HEK293 (cell line): ENCODE measurements at regions not wholly inside any gene's neighbourhood (a gene's known extent, or its start where the extent isn't known, plus 50 kb on each side); places are given as distances from the start of the nearest gene placed in this dataset.

Experiments
- CTCF ChIA-PET: fragments of 350-600 bp; formaldehyde crosslinking; extraction: SDS; loops from one replicate; lab custom pipeline; 2021; ENCODE audit warnings: antibody characterized with exemption; lab: Yijun Ruan, JAX
- POLR2A ChIA-PET: fragments of 300-600 bp; formaldehyde crosslinking; extraction: SDS; loops from one replicate; lab custom pipeline; 2020; ENCODE audit warnings: antibody characterized with exemption, inconsistent platforms; lab: Yijun Ruan, JAX
- H3K27ac ChIP-seq: fragments of 200-500 bp; sonication (Bioruptor generic); 2 replicates; pipeline ENCODE4 v1.5.1; 2014; ENCODE audit warnings: low read depth, low read length, control low read depth, inconsistent platforms; ENCODE audit errors: extremely low read depth
- H3K36me3 ChIP-seq, 2 experiments: fragments of 200-500 bp in 1 of 2; sonication (Bioruptor generic) in 1 of 2; 1 replicate in 1 of 2; 2 replicates in 1 of 2; pipeline ENCODE4 v1.5.1; 2014 to 2017; ENCODE audit warnings: inconsistent platforms in 2 of 2, low read length in 2 of 2; ENCODE audit not compliant: control insufficient read depth in 2 of 2, insufficient read depth in 1 of 2
- H3K4me1 ChIP-seq: fragments of 200-500 bp; sonication (Bioruptor generic); 2 replicates; pipeline ENCODE4 v1.5.1; 2014; ENCODE audit warnings: mild to moderate bottlenecking, low read length, inconsistent platforms; ENCODE audit not compliant: control insufficient read depth, insufficient read depth
- H3K4me3 ChIP-seq: 2 replicates; pipeline ENCODE4 v1.5.1; 2011; ENCODE audit warnings: low read depth, mild to moderate bottlenecking, control low read depth, low read length, moderate library complexity
- H3K9me3 ChIP-seq: fragments of 200-500 bp; sonication (Bioruptor generic); 2 replicates; pipeline ENCODE4 v1.5.1; 2014; ENCODE audit warnings: low read depth, low read length, inconsistent platforms; ENCODE audit not compliant: control insufficient read depth, insufficient read depth
- BCL11B ChIP-seq: fragments of 450-650 bp; formaldehyde crosslinking; IDR thresholded peaks from 2 replicates; pipeline ENCODE4 v1.5.1; 2016; ENCODE audit warnings: low read depth, missing biosample characterization, missing genetic modification characterization
- KLF16 ChIP-seq: fragments of 450-650 bp; formaldehyde crosslinking; IDR thresholded peaks from 2 replicates; pipeline ENCODE4 v1.5.1; 2017; ENCODE audit warnings: missing biosample characterization, missing genetic modification characterization
- PRDM2 ChIP-seq: fragments of 450-650 bp; formaldehyde crosslinking; IDR thresholded peaks from 2 replicates; pipeline ENCODE4 v1.5.1; 2016; ENCODE audit warnings: missing biosample characterization, missing genetic modification characterization, borderline replicate concordance
- ZBTB17 ChIP-seq: fragments of 450-650 bp; formaldehyde crosslinking; IDR thresholded peaks from 2 replicates; pipeline ENCODE4 v1.5.1; 2016; ENCODE audit warnings: missing biosample characterization, missing genetic modification characterization
- ZBTB6 ChIP-seq: fragments of 450-650 bp; formaldehyde crosslinking; IDR thresholded peaks from 2 replicates; pipeline ENCODE4 v1.5.1; 2017; ENCODE audit warnings: missing biosample characterization, missing genetic modification characterization
- ZBTB7A ChIP-seq: fragments of 450-650 bp; formaldehyde crosslinking; IDR thresholded peaks from 2 replicates; pipeline ENCODE4 v1.5.1; 2016; ENCODE audit warnings: low read depth, missing biosample characterization, missing genetic modification characterization
- ZNF114 ChIP-seq: fragments of 450-650 bp; formaldehyde crosslinking; IDR thresholded peaks from 2 replicates; pipeline ENCODE4 v1.5.0; 2017; ENCODE audit warnings: missing biosample characterization, missing genetic modification characterization
- ZNF184 ChIP-seq: fragments of 450-650 bp; IDR thresholded peaks from 2 replicates; pipeline ENCODE4 v1.5.1; 2018; ENCODE audit warnings: missing biosample characterization, mild to moderate bottlenecking, missing genetic modification characterization
- ZNF214 ChIP-seq: fragments of 450-650 bp; formaldehyde crosslinking; IDR thresholded peaks from 2 replicates; pipeline ENCODE4 v1.5.1; 2017; ENCODE audit warnings: missing biosample characterization, mild to moderate bottlenecking, missing genetic modification characterization, borderline replicate concordance
- ZNF24 ChIP-seq: fragments of 450-650 bp; formaldehyde crosslinking; IDR thresholded peaks from 2 replicates; pipeline ENCODE4 v1.5.1; 2016; ENCODE audit warnings: missing biosample characterization, missing genetic modification characterization
- ZNF423 ChIP-seq: fragments of 450-650 bp; formaldehyde crosslinking; IDR thresholded peaks from 2 replicates; pipeline ENCODE4 v1.5.1; 2016; ENCODE audit warnings: missing biosample characterization, missing genetic modification characterization
- ZNF433 ChIP-seq: fragments of 450-650 bp; formaldehyde crosslinking; IDR thresholded peaks from 2 replicates; pipeline ENCODE4 v1.5.1; 2016; ENCODE audit warnings: missing biosample characterization, missing genetic modification characterization, low read depth
- ZNF513 ChIP-seq: fragments of 450-650 bp; IDR thresholded peaks from 2 replicates; pipeline ENCODE4 v1.5.1; 2018; ENCODE audit warnings: missing biosample characterization, missing genetic modification characterization
- ZNF639 ChIP-seq: fragments of 450-650 bp; formaldehyde crosslinking; IDR thresholded peaks from 2 replicates; pipeline ENCODE4 v1.5.1; 2016; ENCODE audit warnings: missing biosample characterization, missing genetic modification characterization
- ZNF777 ChIP-seq: fragments of 450-650 bp; formaldehyde crosslinking; IDR thresholded peaks from 2 replicates; pipeline ENCODE4 v1.5.1; 2017; ENCODE audit warnings: missing biosample characterization, missing genetic modification characterization, borderline replicate concordance
- ZNF792 ChIP-seq: fragments of 450-650 bp; formaldehyde crosslinking; IDR thresholded peaks from 2 replicates; pipeline ENCODE4 v1.5.1; 2016; ENCODE audit warnings: missing biosample characterization, missing genetic modification characterization

GRCh38 chr3:17994167-17994566, 251.7 kb upstream of the TBC1D5 start:
- TF ChIP-seq ZNF513 (tag by site-specific recombination), result no peak
- TF ChIP-seq ZNF423 (tag by site-specific recombination), result no peak
- TF ChIP-seq ZBTB6, result no peak
- TF ChIP-seq ZNF184 (tag by site-specific recombination), result no peak
- TF ChIP-seq KLF16 (tag by site-specific recombination), result no peak
- no peak for TF ChIP-seq ZBTB17 (tag by site-specific recombination)
- TF ChIP-seq ZNF777 (tag by site-specific recombination), result no peak
- no peak for TF ChIP-seq ZNF639 (tag by site-specific recombination)
- no peak for TF ChIP-seq BCL11B (tag by site-specific recombination)
- TF ChIP-seq ZNF214 (tag by site-specific recombination), result no peak
- no peak for TF ChIP-seq PRDM2 (tag by site-specific recombination)
- no peak for TF ChIP-seq ZNF114 (tag by site-specific recombination)
- TF ChIP-seq ZNF24, result no peak
- no peak for TF ChIP-seq ZBTB7A (tag by site-specific recombination)
- no peak for TF ChIP-seq ZNF792 (tag by site-specific recombination)
- Histone ChIP-seq H3K9me3 (no peaks in the 10 kb centered on the region), H3K36me3 (no peaks in the 10 kb centered on the region), H3K4me3 (no peak overlapping the region), H3K4me1 (no peaks in the 10 kb centered on the region), H3K27ac (no peak overlapping the region)
- CTCF ChIA-PET, result no interaction called here
- POLR2A ChIA-PET, result no interaction called here

- Histone ChIP-seq H3K27ac (no peak overlapping the region), H3K4me1 (no peaks in the 10 kb centered on the region), H3K4me3 (no peak overlapping the region), H3K36me3 (no peaks in the 10 kb centered on the region), H3K9me3 (no peaks in the 10 kb centered on the region)
- POLR2A ChIA-PET, result no interaction called here
- CTCF ChIA-PET, result no interaction called here
- no peak for TF ChIP-seq ZNF433 (tag by site-specific recombination)
- no peak for TF ChIP-seq PRDM2 (tag by site-specific recombination)
These were observed 248.0 kb upstream of the TBC1D5 start for GRCh38 chr3:17990390-17990789.
